ENCODE measurements at regions not wholly inside any gene's neighbourhood (a gene's known extent, or its start where the extent isn't known, plus 50 kb on each side); places are given as distances from the start of the nearest gene placed in this dataset.
"Not testable (repeated sequence)": the region's sequence is repeated elsewhere in the genome, so short reads cannot be mapped to it uniquely, and the experiment has no call there.

GRCh38 chr2:21819454-21819853 lies 695.7 kb downstream of the TDRD15 start:
- 100% methylated on average over 1 of the region's 2 CpGs for WGBS (ENCODE audit: insufficient coverage, low lambda C conversion rate)
- H3K27me3 ChIP-seq (ENCODE audit: control insufficient read depth, insufficient read depth, low read length): no peaks in the 10 kb centered on the region
- no peak overlapping the region for H3K27ac ChIP-seq (ENCODE audit: low read length)
- no peaks in the 10 kb centered on the region for H3K9me3 ChIP-seq (ENCODE audit: control insufficient read depth, low read depth, low read length)
- H3K4me3 ChIP-seq (ENCODE audit: low read length): no peak overlapping the region
- no peaks in the 10 kb centered on the region for H3K4me1 ChIP-seq (ENCODE audit: control insufficient read depth, insufficient read depth, low read length)
- no peaks in the 10 kb centered on the region for H3K36me3 ChIP-seq (ENCODE audit: control insufficient read depth, insufficient read depth, low read length)
- no peak for DNase-seq

DNA sequence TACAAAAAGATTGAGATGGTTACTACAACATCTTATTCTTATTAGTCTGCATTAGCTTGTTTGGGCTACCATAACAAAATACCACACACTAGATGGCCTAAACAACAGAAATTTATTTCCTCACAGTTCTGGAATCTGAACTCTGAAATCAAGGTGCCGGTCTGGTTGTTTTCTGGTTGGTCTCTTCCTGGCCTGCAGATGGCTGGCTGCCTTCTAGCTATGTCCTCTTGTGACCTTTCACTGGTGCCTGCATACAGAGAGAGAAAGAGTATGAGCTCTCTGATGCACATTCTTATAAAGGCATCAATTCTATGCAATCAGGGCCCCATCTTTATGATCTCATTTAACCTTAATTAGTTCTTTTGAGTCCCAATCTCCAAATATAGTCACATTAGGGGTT lies 696.5 kb downstream of the TDRD15 start:
- Histone ChIP-seq H3K4me3 (ENCODE audit: low read length) (no peak overlapping the region), H3K27ac (ENCODE audit: low read length) (no peak overlapping the region), H3K9me3 (ENCODE audit: control insufficient read depth, low read depth, low read length) (no peaks in the 10 kb centered on the region), H3K27me3 (ENCODE audit: control insufficient read depth, insufficient read depth, low read length) (no peaks in the 10 kb centered on the region), H3K36me3 (ENCODE audit: control insufficient read depth, insufficient read depth, low read length) (no peaks in the 10 kb centered on the region), H3K4me1 (ENCODE audit: control insufficient read depth, insufficient read depth, low read length) (no peaks in the 10 kb centered on the region)
- no CpG with 5 or more reads among the region's 1 CpG for WGBS (ENCODE audit: insufficient coverage, low lambda C conversion rate)
- DNase-seq: no peak

DNA sequence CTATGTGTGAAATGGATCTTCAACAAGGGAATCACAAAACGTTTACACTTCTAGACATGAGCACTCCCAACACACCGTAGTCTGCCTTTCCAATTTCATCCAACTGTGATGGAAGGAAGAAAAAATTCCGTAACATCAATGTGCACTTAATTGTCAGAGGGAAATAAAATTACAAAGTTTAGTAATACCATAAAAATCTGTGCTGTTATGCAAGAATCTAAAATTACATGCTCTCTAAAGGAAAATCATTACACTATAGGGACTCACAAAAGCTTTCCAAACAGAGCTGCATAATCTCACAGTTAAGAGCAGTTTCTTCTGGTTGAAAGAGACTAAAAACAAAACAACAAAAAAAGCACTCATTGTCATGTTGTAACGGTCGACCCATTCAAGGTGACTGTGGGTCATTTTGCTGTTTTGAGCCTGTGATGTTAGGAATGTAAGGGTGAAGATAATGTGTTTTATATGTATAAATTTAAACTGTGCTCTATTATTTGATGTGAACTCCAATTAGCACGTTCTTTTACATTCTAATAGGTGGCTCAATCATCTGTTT lies 698.0 kb downstream of the TDRD15 start:
- no peak overlapping the region for H3K27ac ChIP-seq (ENCODE audit: low read length)
- no peaks in the 10 kb centered on the region for H3K4me1 ChIP-seq (ENCODE audit: control insufficient read depth, insufficient read depth, low read length)
- DNase-seq: no peak
- WGBS (ENCODE audit: insufficient coverage, low lambda C conversion rate): 80% methylated on average over 1 of the region's 6 CpGs
- H3K4me3 ChIP-seq (ENCODE audit: low read length): no peak overlapping the region
- H3K27me3 ChIP-seq (ENCODE audit: control insufficient read depth, insufficient read depth, low read length): no peaks in the 10 kb centered on the region
- H3K36me3 ChIP-seq (ENCODE audit: control insufficient read depth, insufficient read depth, low read length): no peaks in the 10 kb centered on the region
- H3K9me3 ChIP-seq (ENCODE audit: control insufficient read depth, low read depth, low read length): no peaks in the 10 kb centered on the region

DNA sequence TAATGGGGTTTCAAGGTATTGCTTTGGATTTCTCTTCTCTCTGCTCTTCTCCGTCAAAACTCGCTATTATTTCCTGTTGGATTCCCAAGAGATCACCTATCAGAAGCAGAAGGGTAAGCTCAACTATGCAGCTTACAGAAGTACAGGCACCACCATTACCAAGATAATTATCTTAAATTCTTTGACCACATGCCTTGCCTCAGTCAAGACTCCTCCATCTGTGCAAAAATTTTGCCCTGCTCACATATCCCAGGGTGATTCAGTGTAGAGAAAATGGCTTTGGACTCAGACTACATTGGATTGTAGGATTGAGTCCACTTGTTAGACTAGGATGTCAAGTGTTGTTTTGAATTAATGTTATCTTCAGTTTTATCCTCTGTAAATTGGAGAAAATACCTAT lies 698.7 kb downstream of the TDRD15 start:
- no peak for DNase-seq
- Histone ChIP-seq H3K4me3 (ENCODE audit: low read length) (no peak overlapping the region), H3K27me3 (ENCODE audit: control insufficient read depth, insufficient read depth, low read length) (no peaks in the 10 kb centered on the region), H3K27ac (ENCODE audit: low read length) (no peak overlapping the region), H3K36me3 (ENCODE audit: control insufficient read depth, insufficient read depth, low read length) (no peaks in the 10 kb centered on the region), H3K4me1 (ENCODE audit: control insufficient read depth, insufficient read depth, low read length) (no peaks in the 10 kb centered on the region), H3K9me3 (ENCODE audit: control insufficient read depth, low read depth, low read length) (no peaks in the 10 kb centered on the region)
- WGBS (ENCODE audit: insufficient coverage, low lambda C conversion rate): 92% methylated on average over 2 of the region's 2 CpGs

DNA sequence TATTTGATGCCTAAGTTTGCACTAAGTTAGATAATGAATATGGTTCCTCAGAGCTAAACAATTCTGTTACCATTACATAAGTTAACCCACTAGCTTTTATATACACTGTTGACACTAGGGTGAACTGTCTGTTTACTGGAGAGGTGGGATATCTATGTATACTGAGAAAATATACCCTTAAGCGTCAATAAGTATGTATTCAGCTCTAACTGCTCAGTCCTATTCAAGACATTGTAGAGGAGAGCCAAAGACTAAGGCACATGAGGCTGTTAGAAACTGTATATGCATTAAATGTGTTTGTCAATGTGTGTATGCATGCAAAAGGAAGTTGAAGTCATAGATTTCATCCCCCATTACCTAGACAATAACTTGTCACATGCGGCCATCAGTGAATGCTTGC lies 710.0 kb downstream of the TDRD15 start:
- no peaks in the 10 kb centered on the region for H3K27me3 ChIP-seq (ENCODE audit: control insufficient read depth, insufficient read depth, low read length)
- WGBS (ENCODE audit: insufficient coverage, low lambda C conversion rate): no CpG with 5 or more reads among the region's 2 CpGs
- DNase-seq: no peak
- H3K4me3 ChIP-seq (ENCODE audit: low read length): no peak overlapping the region
- no peaks in the 10 kb centered on the region for H3K4me1 ChIP-seq (ENCODE audit: control insufficient read depth, insufficient read depth, low read length)
- no peaks in the 10 kb centered on the region for H3K36me3 ChIP-seq (ENCODE audit: control insufficient read depth, insufficient read depth, low read length)
- no peaks in the 10 kb centered on the region for H3K9me3 ChIP-seq (ENCODE audit: control insufficient read depth, low read depth, low read length)
- no peak overlapping the region for H3K27ac ChIP-seq (ENCODE audit: low read length)

DNA sequence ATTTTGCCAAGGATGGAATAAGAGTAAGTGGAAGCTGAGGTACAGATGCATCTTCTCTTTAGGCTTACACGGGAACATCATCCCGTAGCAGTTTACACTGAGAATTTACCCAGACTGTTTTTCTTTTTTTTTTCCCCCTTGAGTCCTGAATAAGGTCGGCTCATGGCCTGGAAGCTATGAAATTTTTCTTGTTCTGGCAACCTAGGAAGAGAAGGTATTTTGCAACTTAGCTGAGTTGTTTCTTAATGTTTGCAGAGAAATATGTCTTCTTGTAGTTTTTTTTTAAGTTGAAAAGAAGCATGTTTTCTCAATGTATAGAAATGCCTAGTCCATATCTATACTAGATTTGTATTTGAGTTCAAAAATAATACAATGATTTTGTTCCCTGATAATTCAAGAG lies 712.5 kb downstream of the TDRD15 start:
- H3K9me3 ChIP-seq (ENCODE audit: control insufficient read depth, low read depth, low read length): no peaks in the 10 kb centered on the region
- no peaks in the 10 kb centered on the region for H3K4me1 ChIP-seq (ENCODE audit: control insufficient read depth, insufficient read depth, low read length)
- H3K36me3 ChIP-seq (ENCODE audit: control insufficient read depth, insufficient read depth, low read length): no peaks in the 10 kb centered on the region
- no peaks in the 10 kb centered on the region for H3K27me3 ChIP-seq (ENCODE audit: control insufficient read depth, insufficient read depth, low read length)
- no peak overlapping the region for H3K27ac ChIP-seq (ENCODE audit: low read length)
- no CpG with 5 or more reads among the region's 3 CpGs for WGBS (ENCODE audit: insufficient coverage, low lambda C conversion rate)
- no peak for DNase-seq
- H3K4me3 ChIP-seq (ENCODE audit: low read length): no peak overlapping the region

DNA sequence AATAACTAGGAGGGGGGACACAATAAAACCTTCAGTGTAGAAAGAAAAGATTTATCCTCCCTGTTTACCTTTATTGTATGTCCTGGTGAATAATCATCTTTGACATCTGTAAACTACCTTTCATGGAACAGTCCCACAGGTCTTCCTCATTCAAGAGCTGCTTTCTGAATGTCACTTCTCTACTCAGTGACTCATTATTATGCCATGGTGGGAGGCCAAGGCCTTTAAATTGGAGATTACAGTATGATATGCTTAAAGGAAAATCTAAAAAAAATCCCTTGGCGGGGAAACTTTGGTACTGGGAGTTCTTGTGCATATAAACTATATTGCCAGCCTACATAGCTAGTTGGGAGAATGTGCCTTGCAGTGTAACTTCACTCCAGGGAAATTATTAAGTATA lies 713.0 kb downstream of the TDRD15 start:
- Histone ChIP-seq H3K27me3 (ENCODE audit: control insufficient read depth, insufficient read depth, low read length) (no peaks in the 10 kb centered on the region), H3K4me3 (ENCODE audit: low read length) (no peak overlapping the region), H3K36me3 (ENCODE audit: control insufficient read depth, insufficient read depth, low read length) (no peaks in the 10 kb centered on the region), H3K4me1 (ENCODE audit: control insufficient read depth, insufficient read depth, low read length) (no peaks in the 10 kb centered on the region), H3K27ac (ENCODE audit: low read length) (no peak overlapping the region), H3K9me3 (ENCODE audit: control insufficient read depth, low read depth, low read length) (no peaks in the 10 kb centered on the region)
- no CpG with 5 or more reads among the region's 1 CpG for WGBS (ENCODE audit: insufficient coverage, low lambda C conversion rate)
- DNase-seq: no peak

DNA sequence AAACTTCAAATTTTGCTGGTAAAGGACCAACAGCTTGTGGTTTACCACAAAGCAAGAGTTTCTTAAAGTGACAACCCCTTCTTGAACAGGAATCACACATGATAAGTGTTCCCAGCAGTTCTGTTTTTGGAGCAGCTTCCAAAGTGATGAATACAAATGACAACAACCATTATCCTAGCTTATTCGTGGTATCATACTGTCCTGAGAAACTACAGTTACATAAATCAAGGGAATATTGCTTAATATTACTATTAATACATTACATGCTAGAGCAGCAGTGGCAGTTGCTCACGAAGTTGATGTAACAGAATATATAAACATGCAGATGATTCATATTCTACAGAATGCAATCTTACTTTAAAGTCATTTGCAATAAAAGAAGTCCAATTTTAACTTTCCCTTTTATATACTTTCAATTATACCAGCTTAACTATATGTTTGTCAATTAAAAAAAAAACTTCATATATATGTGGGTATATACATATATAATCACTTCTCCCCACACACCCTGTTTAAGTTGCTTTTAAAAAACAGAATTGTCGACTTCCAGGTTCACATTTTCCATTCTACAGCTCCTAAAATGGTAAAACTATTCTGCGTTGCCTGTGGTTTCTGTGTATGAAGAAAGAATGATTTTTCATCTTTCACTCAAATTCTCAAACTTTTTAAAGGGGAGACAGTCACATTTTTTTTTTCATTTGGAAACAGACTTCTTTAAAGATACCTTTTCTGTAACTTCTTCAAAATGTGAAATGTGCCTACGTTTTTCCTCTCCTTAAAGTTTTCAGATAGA lies 713.6 kb downstream of the TDRD15 start:
- no peaks in the 10 kb centered on the region for H3K4me1 ChIP-seq (ENCODE audit: control insufficient read depth, insufficient read depth, low read length)
- H3K27me3 ChIP-seq (ENCODE audit: control insufficient read depth, insufficient read depth, low read length): no peaks in the 10 kb centered on the region
- DNase-seq: no peak
- no peak overlapping the region for H3K27ac ChIP-seq (ENCODE audit: low read length)
- H3K36me3 ChIP-seq (ENCODE audit: control insufficient read depth, insufficient read depth, low read length): no peaks in the 10 kb centered on the region
- WGBS (ENCODE audit: insufficient coverage, low lambda C conversion rate): 78% methylated on average over 3 of the region's 5 CpGs
- no peaks in the 10 kb centered on the region for H3K9me3 ChIP-seq (ENCODE audit: control insufficient read depth, low read depth, low read length)
- H3K4me3 ChIP-seq (ENCODE audit: low read length): no peak overlapping the region

DNA sequence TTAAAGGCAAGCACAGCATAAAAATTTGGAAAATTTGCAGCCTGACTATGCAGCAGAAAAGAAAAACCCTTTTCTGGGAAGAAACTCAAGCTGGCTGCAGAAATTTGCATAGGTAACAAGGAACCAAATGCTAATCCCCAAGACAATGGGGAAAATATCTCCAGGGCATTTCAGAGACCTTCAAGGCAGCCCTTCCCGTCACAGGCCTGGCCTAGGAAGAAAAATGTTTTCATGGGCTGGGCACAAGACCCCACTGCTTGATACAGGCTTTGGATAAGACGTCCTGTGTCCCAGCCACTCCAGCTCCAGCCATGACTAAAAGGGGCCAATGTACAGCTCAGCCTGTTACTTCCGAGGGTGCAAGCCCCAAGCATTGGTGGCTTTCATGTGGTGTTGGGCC lies 717.6 kb downstream of the TDRD15 start:
- no peak overlapping the region for H3K4me3 ChIP-seq (ENCODE audit: low read length)
- H3K27me3 ChIP-seq (ENCODE audit: control insufficient read depth, insufficient read depth, low read length): no peaks in the 10 kb centered on the region
- H3K36me3 ChIP-seq (ENCODE audit: control insufficient read depth, insufficient read depth, low read length): no peaks in the 10 kb centered on the region
- no peak overlapping the region for H3K27ac ChIP-seq (ENCODE audit: low read length)
- no CpG with 5 or more reads among the region's 3 CpGs for WGBS (ENCODE audit: insufficient coverage, low lambda C conversion rate)
- no peaks in the 10 kb centered on the region for H3K4me1 ChIP-seq (ENCODE audit: control insufficient read depth, insufficient read depth, low read length)
- DNase-seq: no peak
- H3K9me3 ChIP-seq (ENCODE audit: control insufficient read depth, low read depth, low read length): no peaks in the 10 kb centered on the region

DNA sequence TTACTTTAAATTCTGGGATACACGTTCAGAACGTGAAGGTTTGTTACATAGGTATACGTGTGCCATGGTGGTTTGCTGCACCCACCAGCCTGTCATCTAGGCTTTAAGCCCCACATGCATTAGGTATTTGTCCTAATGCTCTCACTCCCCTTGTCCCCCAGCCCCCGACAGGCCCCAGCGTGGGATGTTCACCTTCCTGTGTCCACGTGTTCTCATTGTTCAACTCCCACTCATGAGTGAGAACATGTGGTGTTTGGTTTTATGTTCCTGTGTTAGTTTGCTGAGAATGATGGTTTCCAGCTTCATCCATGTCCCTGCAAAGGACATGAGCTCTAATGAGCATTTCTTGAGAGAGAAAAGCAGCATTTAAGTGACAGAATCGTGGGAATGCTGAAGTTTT lies 726.6 kb downstream of the TDRD15 start:
- 67% methylated on average over 1 of the region's 7 CpGs for WGBS (ENCODE audit: insufficient coverage, low lambda C conversion rate)
- not testable (repeated sequence) for H3K4me1 ChIP-seq (ENCODE audit: control insufficient read depth, insufficient read depth, low read length); H3K4me3 ChIP-seq (ENCODE audit: low read length)

GRCh38 chr2:21854938-21855337 lies 731.2 kb downstream of the TDRD15 start:
- H3K27me3 ChIP-seq (ENCODE audit: control insufficient read depth, insufficient read depth, low read length): no peaks in the 10 kb centered on the region
- no peak overlapping the region for H3K27ac ChIP-seq (ENCODE audit: low read length)
- no peak for DNase-seq
- H3K36me3 ChIP-seq (ENCODE audit: control insufficient read depth, insufficient read depth, low read length): no peaks in the 10 kb centered on the region
- H3K4me1 ChIP-seq (ENCODE audit: control insufficient read depth, insufficient read depth, low read length): no peaks in the 10 kb centered on the region
- WGBS (ENCODE audit: insufficient coverage, low lambda C conversion rate): no CpG with 5 or more reads among the region's 3 CpGs
- H3K9me3 ChIP-seq (ENCODE audit: control insufficient read depth, low read depth, low read length): no peaks in the 10 kb centered on the region
- H3K4me3 ChIP-seq (ENCODE audit: low read length): no peak overlapping the region

More for the DNA sequence above, 726.6 kb downstream of the TDRD15 start:
- H3K9me3 ChIP-seq (ENCODE audit: control insufficient read depth, low read depth, low read length); DNase-seq; H3K36me3 ChIP-seq (ENCODE audit: control insufficient read depth, insufficient read depth, low read length); H3K27ac ChIP-seq (ENCODE audit: low read length); H3K27me3 ChIP-seq (ENCODE audit: control insufficient read depth, insufficient read depth, low read length): not testable (repeated sequence)
